ENCODE measurements at regions not wholly inside any gene's neighbourhood (a gene's known extent, or its start where the extent isn't known, plus 50 kb on each side); places are given as distances from the start of the nearest gene placed in this dataset.

GRCh38 chr14:88950069-88950468, 125.6 kb downstream of the TTC8 start (continued):
- TF ChIP-seq ERG (CRISPR knock-in tag; IDR thresholded peaks at IDR 0.05) (no peak), ZNF532 (CRISPR knock-in tag; IDR thresholded peaks at IDR 0.05; ENCODE audit: borderline replicate concordance) (no peak), HMGA2 (CRISPR knock-in tag; IDR thresholded peaks at IDR 0.05) (no peak), AFF4 (CRISPR knock-in tag; IDR thresholded peaks at IDR 0.05; ENCODE audit: borderline replicate concordance) (no peak), CREB1 (CRISPR knock-in tag; IDR thresholded peaks at IDR 0.05) (no peak), ZBTB43 (CRISPR knock-in tag; IDR thresholded peaks at IDR 0.05) (no peak), EMX1 (CRISPR knock-in tag; IDR thresholded peaks at IDR 0.05) (no peak), NFATC4 (CRISPR knock-in tag; IDR thresholded peaks at IDR 0.05) (no peak), SMAD4 (CRISPR knock-in tag; IDR thresholded peaks at IDR 0.05) (no peak), JAZF1 (CRISPR knock-in tag; IDR thresholded peaks at IDR 0.05) (no peak), GRHL2 (CRISPR knock-in tag; IDR thresholded peaks at IDR 0.05; ENCODE audit: insufficient replicate concordance, severe bottlenecking) (no peak), NR2C2 (CRISPR knock-in tag; IDR thresholded peaks at IDR 0.05) (no peak), ZNF396 (CRISPR knock-in tag; IDR thresholded peaks at IDR 0.05; ENCODE audit: borderline replicate concordance) (no peak)

GRCh38 chr14:88951370-88951769, 126.9 kb downstream of the TTC8 start:
- peaks cover 13% of the 10 kb centered on the region for H3K36me3 Mint-ChIP-seq
- H3K27ac Mint-ChIP-seq: no peak overlapping the region
- no peak overlapping the region for H3K4me3 Mint-ChIP-seq
- H3K4me1 Mint-ChIP-seq: peaks cover 8% of the 10 kb centered on the region
- H3K27me3 Mint-ChIP-seq (ENCODE audit: low read depth): peaks cover 48% of the 10 kb centered on the region
- peaks cover 34% of the 10 kb centered on the region for H3K9me3 Mint-ChIP-seq
- CTCF ChIA-PET: no interaction called here
- POLR2A ChIA-PET: no interaction called here
- DNase-seq (ENCODE audit: low spot score) (no peak), ATAC-seq (no peak)
- TF ChIP-seq ZNF512 (CRISPR knock-in tag; IDR thresholded peaks at IDR 0.05; ENCODE audit: borderline replicate concordance): no peak
- no peak for TF ChIP-seq RORB (CRISPR knock-in tag; IDR thresholded peaks at IDR 0.05)
- TF ChIP-seq ZNF281 (CRISPR knock-in tag; IDR thresholded peaks at IDR 0.05): no peak
- no peak for TF ChIP-seq ZNF425 (CRISPR knock-in tag; conservative IDR thresholded peaks at IDR 0.05)
- no peak for TF ChIP-seq CTCF (IDR thresholded peaks at IDR 0.05)
